ENCODE measurements at regions not wholly inside any gene's neighbourhood (a gene's known extent, or its start where the extent isn't known, plus 50 kb on each side); places are given as distances from the start of the nearest gene placed in this dataset.
"Not testable (repeated sequence)": the region's sequence is repeated elsewhere in the genome, so short reads cannot be mapped to it uniquely, and the experiment has no call there.

DNA sequence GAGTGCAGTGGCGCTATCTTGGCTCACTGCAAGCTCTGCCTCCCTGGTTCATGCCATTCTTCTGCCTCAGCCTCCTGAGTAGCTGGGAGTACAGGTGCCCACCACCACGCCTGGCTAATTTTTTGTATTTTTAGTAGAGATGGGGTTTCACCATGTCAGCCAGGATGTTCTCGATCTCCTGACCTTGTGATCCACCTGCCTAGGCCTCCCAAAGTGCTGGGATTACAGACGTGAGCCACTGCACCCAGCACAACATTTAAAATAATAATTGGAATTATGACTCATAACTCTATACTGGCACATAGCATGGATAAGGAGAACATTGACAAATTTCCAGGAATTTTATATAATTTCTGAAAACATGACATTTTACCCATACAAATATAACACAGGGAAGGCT is 54.2 kb downstream of the DBET start:
- DNase-seq (ENCODE audit: low spot score); in situ Hi-C loops (cut with MboI; ENCODE audit: low pct_unique_long_range_greater_than_20kb, low sequenced_read_pairs, unreplicated experiment): not testable (repeated sequence)

DNA sequence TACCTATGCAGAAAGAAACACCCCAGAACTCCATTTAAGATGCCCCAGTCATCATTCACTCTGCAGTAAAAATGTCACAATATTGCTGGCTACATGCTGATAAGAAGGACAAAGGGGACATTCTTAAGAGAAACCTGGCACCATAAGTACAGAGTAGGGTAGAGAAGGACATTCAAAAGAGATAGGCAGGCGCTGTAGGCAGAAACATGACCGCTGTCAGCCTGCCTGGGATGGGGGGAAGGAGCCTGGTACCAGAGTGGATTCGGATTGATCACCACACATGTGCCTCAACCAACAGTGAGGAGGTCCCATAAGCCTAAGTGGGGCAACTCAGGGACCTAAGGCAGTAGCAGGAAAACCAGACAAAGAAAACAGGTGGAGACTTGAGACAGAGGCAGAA is 54.1 kb upstream of the DUX4 start:
- in situ Hi-C loops (cut with MboI; ENCODE audit: low pct_unique_long_range_greater_than_20kb, low sequenced_read_pairs, unreplicated experiment); DNase-seq (ENCODE audit: low spot score): not testable (repeated sequence)

- not testable (repeated sequence) for DNase-seq (ENCODE audit: low spot score)
Observed at GRCh38 chr4:190120111-190120514, 53.5 kb upstream of the DUX4 start.

GRCh38 chr4:190120537-190121001 is 53.0 kb upstream of the DUX4 start:
- TF ChIP-seq CTCF (IDR thresholded peaks at IDR 0.05; ENCODE audit: extremely low read depth, insufficient read depth, missing control alignments): peak; percentile 3
- in situ Hi-C loops (cut with MboI; ENCODE audit: low pct_unique_long_range_greater_than_20kb, low sequenced_read_pairs, unreplicated experiment); DNase-seq (ENCODE audit: low spot score): not testable (repeated sequence)

More at GRCh38 chr4:190120111-190120514, 53.5 kb upstream of the DUX4 start:
- in situ Hi-C loops (cut with MboI; ENCODE audit: low pct_unique_long_range_greater_than_20kb, low sequenced_read_pairs, unreplicated experiment): not testable (repeated sequence)

- DNase-seq (ENCODE audit: low spot score); in situ Hi-C loops (cut with MboI; ENCODE audit: low pct_unique_long_range_greater_than_20kb, low sequenced_read_pairs, unreplicated experiment): not testable (repeated sequence)
Observed at GRCh38 chr4:190121076-190121671, 52.4 kb upstream of the DUX4 start.

DNA sequence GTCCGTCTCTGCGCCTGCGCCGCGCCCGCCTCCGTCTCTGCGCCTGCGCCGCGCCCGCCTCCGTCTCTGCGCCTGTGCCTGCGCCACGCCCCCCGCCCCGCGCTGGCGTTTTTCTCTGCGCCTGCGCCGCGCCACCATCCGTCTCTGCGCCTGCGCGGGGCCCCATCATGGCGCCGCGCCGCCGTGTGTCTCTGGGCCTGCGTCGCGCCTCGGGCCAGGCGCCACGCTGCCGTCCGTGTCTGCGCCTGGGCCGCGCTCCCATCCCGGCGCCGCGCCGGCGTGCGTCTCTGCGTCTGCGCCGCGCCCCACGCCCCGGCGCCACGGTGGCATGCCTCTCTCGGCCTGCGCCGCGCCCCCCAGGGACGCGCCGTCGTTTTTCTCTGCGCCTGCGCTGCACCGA is 51.8 kb upstream of the DUX4 start:
- no peak for TF ChIP-seq CTCF (IDR thresholded peaks at IDR 0.05; ENCODE audit: extremely low read depth, insufficient read depth, missing control alignments)
- no peak for DNase-seq (ENCODE audit: low spot score)
- in situ Hi-C loops (cut with MboI; ENCODE audit: low pct_unique_long_range_greater_than_20kb, low sequenced_read_pairs, unreplicated experiment): no loop called here

DNA sequence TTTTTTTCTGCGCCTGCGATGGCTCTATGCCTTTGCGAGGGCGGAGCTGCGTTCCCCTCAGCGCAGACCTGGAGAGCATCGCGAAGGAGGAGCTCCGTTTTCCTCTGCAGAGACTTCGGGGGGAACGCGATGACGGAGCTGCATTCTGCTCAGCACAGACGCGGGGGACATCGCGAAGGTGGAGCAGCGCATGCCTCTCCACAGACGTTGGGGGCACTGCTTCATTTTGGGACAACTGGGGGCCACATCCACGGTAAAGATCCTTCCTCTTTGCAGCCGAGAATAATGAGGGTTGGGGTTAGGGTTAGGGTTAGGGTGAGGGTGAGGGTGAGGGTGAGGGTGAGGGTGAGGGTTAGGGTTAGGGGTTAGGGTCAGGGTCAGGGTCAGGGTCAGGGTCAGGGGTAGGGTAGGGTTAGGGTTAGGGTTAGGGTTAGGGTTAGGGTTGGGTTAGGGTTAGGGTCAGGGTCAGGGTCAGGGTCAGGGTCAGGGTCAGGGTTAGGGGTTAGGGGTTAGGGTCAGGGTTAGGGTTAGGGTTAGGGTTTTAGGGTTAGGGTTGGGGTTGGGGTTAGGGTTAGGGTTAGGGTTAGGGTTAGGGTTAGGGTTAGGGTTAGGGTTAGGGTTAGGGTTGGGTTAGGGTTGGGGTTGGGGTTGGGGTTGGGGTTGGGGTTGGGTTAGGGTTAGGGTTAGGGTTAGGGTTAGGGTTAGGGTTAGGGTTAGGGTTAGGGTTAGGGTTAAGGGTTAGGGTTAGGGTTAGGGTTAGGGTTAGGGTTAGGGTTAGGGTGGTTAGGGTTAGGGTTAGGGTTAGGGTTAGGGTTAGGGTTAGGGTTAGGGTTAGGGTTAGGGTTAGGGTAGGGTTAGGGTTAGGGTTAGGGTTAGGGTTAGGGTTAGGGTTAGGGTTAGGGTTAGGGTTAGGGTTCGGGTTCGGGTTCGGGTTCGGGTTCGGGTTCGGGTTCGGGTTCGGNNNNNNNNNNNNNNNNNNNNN is 51.1 kb upstream of the DUX4 start:
- in situ Hi-C loops (cut with MboI; ENCODE audit: low pct_unique_long_range_greater_than_20kb, low sequenced_read_pairs, unreplicated experiment); DNase-seq (ENCODE audit: low spot score): not testable (repeated sequence)
